ENCODE measurements at regions not wholly inside any gene's neighbourhood (a gene's known extent, or its start where the extent isn't known, plus 50 kb on each side); places are given as distances from the start of the nearest gene placed in this dataset.

DNA sequence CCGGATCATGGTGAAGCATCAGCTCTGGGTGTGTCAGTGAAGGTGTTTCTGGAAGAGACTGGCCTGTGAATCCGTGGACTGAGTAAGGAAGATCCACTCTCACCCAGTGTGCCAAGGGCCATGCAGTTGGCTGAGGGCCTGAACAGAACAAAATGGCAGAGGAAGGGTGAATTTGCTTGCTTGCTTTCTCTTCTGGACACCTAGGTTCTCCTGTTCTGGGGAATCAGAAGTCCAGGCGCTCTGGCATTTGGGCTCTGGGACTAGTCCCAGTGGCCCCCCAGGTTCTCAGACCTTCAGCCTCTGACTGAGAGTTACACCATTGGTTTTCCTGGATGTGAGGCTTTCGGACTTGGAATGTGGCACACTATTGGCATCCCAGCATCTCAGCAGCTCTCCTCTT is 1170.8 kb downstream of the TBC1D22A start:
- H3K9me3 ChIP-seq (ENCODE audit: control insufficient read depth, insufficient read depth, low read length): peaks cover 12% of the 10 kb centered on the region
- Mint-ChIP-seq H3K9me3 (peaks cover 4 to 6% of the 10 kb centered on the region in 2 donors), H3K27me3 (ENCODE audit: low read depth in 2 of 2) (peaks cover 20 to 47% of the 10 kb centered on the region in 2 donors), H3K27ac (no peak overlapping the region), H3K4me1 (no peaks in the 10 kb centered on the region), H3K4me3 (no peak overlapping the region), H3K36me3 (no peaks in the 10 kb centered on the region)
- H3K36me3 ChIP-seq (ENCODE audit: control insufficient read depth, insufficient read depth, low read length): no peaks in the 10 kb centered on the region
- H3K27ac ChIP-seq (ENCODE audit: low read length): no peak overlapping the region
- no peak for DNase-seq
- H3K4me1 ChIP-seq (ENCODE audit: control insufficient read depth, insufficient read depth, low read length): no peaks in the 10 kb centered on the region
- H3K4me3 ChIP-seq (ENCODE audit: low read length): no peak overlapping the region
- H3K27me3 ChIP-seq (ENCODE audit: control insufficient read depth, insufficient read depth, low read length): no peaks in the 10 kb centered on the region
- TF ChIP-seq, protein P1, sequence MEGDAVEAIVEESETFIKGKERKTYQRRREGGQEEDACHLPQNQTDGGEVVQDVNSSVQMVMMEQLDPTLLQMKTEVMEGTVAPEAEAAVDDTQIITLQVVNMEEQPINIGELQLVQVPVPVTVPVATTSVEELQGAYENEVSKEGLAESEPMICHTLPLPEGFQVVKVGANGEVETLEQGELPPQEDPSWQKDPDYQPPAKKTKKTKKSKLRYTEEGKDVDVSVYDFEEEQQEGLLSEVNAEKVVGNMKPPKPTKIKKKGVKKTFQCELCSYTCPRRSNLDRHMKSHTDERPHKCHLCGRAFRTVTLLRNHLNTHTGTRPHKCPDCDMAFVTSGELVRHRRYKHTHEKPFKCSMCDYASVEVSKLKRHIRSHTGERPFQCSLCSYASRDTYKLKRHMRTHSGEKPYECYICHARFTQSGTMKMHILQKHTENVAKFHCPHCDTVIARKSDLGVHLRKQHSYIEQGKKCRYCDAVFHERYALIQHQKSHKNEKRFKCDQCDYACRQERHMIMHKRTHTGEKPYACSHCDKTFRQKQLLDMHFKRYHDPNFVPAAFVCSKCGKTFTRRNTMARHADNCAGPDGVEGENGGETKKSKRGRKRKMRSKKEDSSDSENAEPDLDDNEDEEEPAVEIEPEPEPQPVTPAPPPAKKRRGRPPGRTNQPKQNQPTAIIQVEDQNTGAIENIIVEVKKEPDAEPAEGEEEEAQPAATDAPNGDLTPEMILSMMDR (IDR thresholded peaks at IDR 0.05): no peak
- intact Hi-C loops (cut with micrococcal nuclease): no loop called here
- no peak for ATAC-seq
- WGBS (ENCODE audit: insufficient coverage): 86% methylated on average over 4 of the region's 4 CpGs

DNA sequence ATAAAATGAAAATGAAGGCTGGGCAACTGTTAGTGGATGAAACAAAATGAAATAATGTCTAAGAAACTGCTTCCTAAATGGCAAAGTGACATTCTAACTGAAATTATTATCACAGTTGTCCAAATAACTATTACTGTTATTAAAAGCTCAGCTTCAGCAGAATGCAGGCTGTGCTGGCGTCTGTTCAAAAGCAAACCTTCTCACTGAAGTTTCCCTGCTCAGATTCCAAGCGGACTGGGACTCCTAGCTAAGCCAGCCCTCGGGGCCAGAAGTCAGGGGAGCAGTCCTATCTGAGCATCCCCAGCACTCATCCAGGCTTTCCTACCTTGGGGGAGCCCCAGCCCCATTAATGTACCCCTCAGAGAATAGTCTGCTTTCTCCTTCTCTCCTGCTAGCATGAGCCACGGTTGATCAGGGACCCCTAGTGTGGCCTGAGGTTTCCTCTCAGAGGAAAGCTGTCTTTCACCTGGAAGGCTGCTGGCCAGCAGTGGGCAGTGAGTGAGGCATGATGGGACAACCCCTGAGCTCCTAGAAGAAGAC is 1167.3 kb downstream of the TBC1D22A start:
- H3K9me3 Mint-ChIP-seq: peaks cover 2 to 3% of the 10 kb centered on the region in 2 donors
- 82% methylated on average over 4 of the region's 4 CpGs for WGBS (ENCODE audit: insufficient coverage)

DNA sequence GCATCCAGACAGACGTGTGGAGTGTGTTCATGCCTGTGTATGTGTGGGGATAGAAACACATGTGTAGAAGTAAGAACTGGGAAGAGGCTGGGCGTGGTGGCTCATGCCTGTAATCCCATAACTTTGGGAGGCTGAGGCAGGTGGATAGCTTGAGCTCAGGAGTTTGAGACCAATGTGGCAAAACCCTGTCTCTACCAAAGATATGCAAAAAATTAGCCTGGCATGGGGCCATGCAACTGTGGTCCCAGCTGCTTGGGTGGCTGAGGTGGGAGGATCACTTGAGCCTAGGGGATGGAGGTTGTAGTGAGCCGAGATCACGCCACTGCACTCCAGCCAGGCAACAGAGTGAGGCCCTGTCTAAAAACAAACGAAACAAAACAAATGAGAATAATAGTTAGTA is 1166.6 kb downstream of the TBC1D22A start:
- intact Hi-C loops (cut with micrococcal nuclease): no loop called here
- no peak for ATAC-seq

More for the DNA sequence above, 1167.3 kb downstream of the TBC1D22A start:
- Histone ChIP-seq H3K9me3 (ENCODE audit: control insufficient read depth, insufficient read depth, low read length) (peaks cover 12% of the 10 kb centered on the region), H3K4me3 (ENCODE audit: low read length) (no peak overlapping the region), H3K36me3 (ENCODE audit: control insufficient read depth, insufficient read depth, low read length) (no peaks in the 10 kb centered on the region), H3K27ac (ENCODE audit: low read length) (no peak overlapping the region), H3K4me1 (ENCODE audit: control insufficient read depth, insufficient read depth, low read length) (no peaks in the 10 kb centered on the region), H3K27me3 (ENCODE audit: control insufficient read depth, insufficient read depth, low read length) (no peaks in the 10 kb centered on the region)
- Mint-ChIP-seq H3K27me3 (ENCODE audit: low read depth in 2 of 2) (peaks cover 31 to 32% of the 10 kb centered on the region in 2 donors), H3K4me1 (peaks cover 0 to 6% of the 10 kb centered on the region in 2 donors), H3K27ac (no peak overlapping the region), H3K36me3 (no peaks in the 10 kb centered on the region), H3K4me3 (no peak overlapping the region)
- TF ChIP-seq, protein P1 (IDR thresholded peaks at IDR 0.05): no peak
- ATAC-seq (no peak), DNase-seq (no peak)
- intact Hi-C loops (cut with micrococcal nuclease): no loop called here

More for the DNA sequence above, 1166.6 kb downstream of the TBC1D22A start:
- H3K27ac Mint-ChIP-seq: no peak overlapping the region
- no peaks in the 10 kb centered on the region for H3K9me3 Mint-ChIP-seq
- H3K9me3 ChIP-seq (ENCODE audit: control insufficient read depth, insufficient read depth, low read length): peaks cover 12% of the 10 kb centered on the region
- no peak overlapping the region for H3K4me3 ChIP-seq (ENCODE audit: low read length)
- peaks cover 26 to 31% of the 10 kb centered on the region in 2 donors for H3K27me3 Mint-ChIP-seq (ENCODE audit: low read depth in 2 of 2)
- TF ChIP-seq, protein P1 (IDR thresholded peaks at IDR 0.05): no peak
- 73% methylated on average over 5 of the region's 5 CpGs for WGBS (ENCODE audit: insufficient coverage)
- H3K4me1 Mint-ChIP-seq: peaks cover 0 to 6% of the 10 kb centered on the region in 2 donors
- no peaks in the 10 kb centered on the region for H3K36me3 Mint-ChIP-seq
- H3K27ac ChIP-seq (ENCODE audit: low read length): no peak overlapping the region
- no peak overlapping the region for H3K4me3 Mint-ChIP-seq
- H3K27me3 ChIP-seq (ENCODE audit: control insufficient read depth, insufficient read depth, low read length): no peaks in the 10 kb centered on the region
- H3K36me3 ChIP-seq (ENCODE audit: control insufficient read depth, insufficient read depth, low read length): no peaks in the 10 kb centered on the region
- DNase-seq: no peak
- H3K4me1 ChIP-seq (ENCODE audit: control insufficient read depth, insufficient read depth, low read length): no peaks in the 10 kb centered on the region
